GM12891 (cell line): ENCODE measurements at regions not wholly inside any gene's neighbourhood (a gene's known extent, or its start where the extent isn't known, plus 50 kb on each side); places are given as distances from the start of the nearest gene placed in this dataset.

ENCODE experiments used
- PAX5 ChIP-seq: IDR thresholded peaks from 2 replicates; pipeline ENCODE4 v1.6.1; 2011; ENCODE audit warnings: low read length, moderate library complexity, mild to moderate bottlenecking; ENCODE audit not compliant: insufficient read depth, severe bottlenecking
- POLR2A ChIP-seq: IDR thresholded peaks from 2 replicates; pipeline ENCODE4 v1.6.1; 2011; ENCODE audit warnings: low read depth, low read length, control low read depth
- POLR2AphosphoS5 ChIP-seq: IDR thresholded peaks from 2 replicates; pipeline ENCODE4 v1.6.1; 2011; ENCODE audit warnings: low read depth, low read length, control low read depth
- SPI1 ChIP-seq: IDR thresholded peaks from 2 replicates; pipeline ENCODE4 v1.6.1; 2011; ENCODE audit warnings: low read depth, low read length, control low read depth
- TAF1 ChIP-seq: IDR thresholded peaks from 2 replicates; pipeline ENCODE4 v1.6.1; 2011; ENCODE audit warnings: low read depth, low read length, control low read depth

GRCh38 chr3:109702976-109703375 lies 365.6 kb upstream of the DPPA4 start:
- TF ChIP-seq POLR2A = no peak
- TF ChIP-seq POLR2AphosphoS5 = no peak
- TF ChIP-seq TAF1 = no peak
- no peak for TF ChIP-seq PAX5
- TF ChIP-seq SPI1 = no peak
